Activated effector memory CD4-positive, alpha-beta T cell treated with Interleukin-2 at 50 U/mL for 16 hours (primary cell): ENCODE measurements at regions not wholly inside any gene's neighbourhood (a gene's known extent, or its start where the extent isn't known, plus 50 kb on each side); places are given as distances from the start of the nearest gene placed in this dataset.
"Not testable (repeated sequence)": the region's sequence is repeated elsewhere in the genome, so short reads cannot be mapped to it uniquely, and the experiment has no call there.

Source experiments
- DNase-seq: peaks from one replicate; pipeline ENCODE4 v3.0.0-alpha.2; 2020

- no peak for DNase-seq
Observed at GRCh38 chr5:168125445-168126199, 165.8 kb upstream of the WWC1 start.

- no peak for DNase-seq
Observed at GRCh38 chr5:168126606-168127005, 164.8 kb upstream of the WWC1 start.

GRCh38 chr5:168128111-168128510 lies 163.3 kb upstream of the WWC1 start:
- DNase-seq = no peak

GRCh38 chr5:168128557-168128956 lies 162.9 kb upstream of the WWC1 start:
- DNase-seq = no peak

GRCh38 chr5:168131519-168131918 lies 159.9 kb upstream of the WWC1 start:
- no peak for DNase-seq

- DNase-seq = no peak
Observed at GRCh38 chr5:168132241-168132641, 159.2 kb upstream of the WWC1 start.

GRCh38 chr5:168135897-168136296 lies 155.5 kb upstream of the WWC1 start:
- DNase-seq = no peak

GRCh38 chr5:168136340-168136739 lies 155.1 kb upstream of the WWC1 start:
- DNase-seq = no peak

- no peak for DNase-seq
Observed at GRCh38 chr5:168137265-168137664, 154.2 kb upstream of the WWC1 start.

GRCh38 chr5:168140241-168140640 lies 151.2 kb upstream of the WWC1 start:
- no peak for DNase-seq

- DNase-seq = no peak
Observed at GRCh38 chr5:168142402-168142801, 149.0 kb upstream of the WWC1 start.

GRCh38 chr5:168143521-168143920 lies 147.9 kb upstream of the WWC1 start:
- DNase-seq = not testable (repeated sequence)

GRCh38 chr5:168147106-168147505 lies 144.3 kb upstream of the WWC1 start:
- no peak for DNase-seq

- no peak for DNase-seq
Observed at GRCh38 chr5:168147568-168148360, 143.7 kb upstream of the WWC1 start.

GRCh38 chr5:168151041-168151440 lies 140.4 kb upstream of the WWC1 start:
- DNase-seq = no peak

GRCh38 chr5:168152660-168153059 lies 138.8 kb upstream of the WWC1 start:
- DNase-seq = no peak

GRCh38 chr5:168153263-168153875 lies 138.1 kb upstream of the WWC1 start:
- no peak for DNase-seq

GRCh38 chr5:168153876-168154270 lies 137.6 kb upstream of the WWC1 start:
- no peak for DNase-seq

- no peak for DNase-seq
Observed at GRCh38 chr5:168155585-168155984, 135.9 kb upstream of the WWC1 start.

GRCh38 chr5:168156170-168156569 lies 135.3 kb upstream of the WWC1 start:
- DNase-seq = no peak

- no peak for DNase-seq
Observed at GRCh38 chr5:168157141-168157540, 134.3 kb upstream of the WWC1 start.

GRCh38 chr5:168159425-168159824 lies 132.0 kb upstream of the WWC1 start:
- DNase-seq = no peak

GRCh38 chr5:168162464-168162863 lies 129.0 kb upstream of the WWC1 start:
- DNase-seq = no peak

GRCh38 chr5:168163966-168164365 lies 127.5 kb upstream of the WWC1 start:
- no peak for DNase-seq
